ENCODE measurements at regions not wholly inside any gene's neighbourhood (a gene's known extent, or its start where the extent isn't known, plus 50 kb on each side); places are given as distances from the start of the nearest gene placed in this dataset.

DNA sequence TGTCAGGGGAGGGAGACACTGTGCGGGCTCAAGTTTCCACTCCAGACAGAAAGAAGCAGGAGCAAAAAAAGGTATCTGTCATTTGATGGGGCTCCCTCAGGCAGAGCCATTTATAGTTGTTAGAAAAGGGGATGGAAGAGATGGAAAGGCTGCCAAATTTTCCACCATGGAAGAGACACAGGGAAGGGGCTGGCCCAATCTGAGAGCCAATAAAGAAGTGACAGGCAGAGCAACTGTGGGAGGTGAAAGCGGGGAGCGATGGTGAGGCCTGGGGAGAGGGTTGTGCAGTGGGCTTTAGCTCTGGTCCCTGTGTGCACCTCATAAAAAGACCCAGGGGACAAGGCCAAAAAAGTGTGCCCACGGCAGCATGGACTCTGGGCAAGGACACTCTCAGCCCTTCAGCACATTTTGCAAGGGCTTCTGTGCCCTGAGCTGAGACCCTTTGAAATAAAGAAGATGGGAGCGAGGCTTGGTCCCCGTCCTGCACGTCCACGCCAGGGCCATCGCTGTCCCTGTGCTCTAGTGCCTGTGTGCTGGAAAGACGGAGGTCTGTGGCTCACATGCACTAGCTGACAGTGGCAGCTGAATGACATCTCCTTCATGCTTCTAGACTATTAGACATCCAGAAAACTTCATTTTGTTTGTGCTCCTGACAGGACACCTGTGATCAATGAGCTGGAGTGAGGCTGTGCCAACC lies 456.7 kb upstream of the HS6ST1 start:
- H3K27ac ChIP-seq: no peak overlapping the region
- 86% methylated on average over 4 of the region's 10 CpGs for WGBS (ENCODE audit: insufficient coverage, low coverage, low lambda C conversion rate, missing lambda C conversion rate)
- H3K9me3 ChIP-seq: no peaks in the 10 kb centered on the region
- H3K27me3 ChIP-seq: no peaks in the 10 kb centered on the region
- DNase-seq: peak in 1 of 3 donors; percentile 22
- no peak overlapping the region for H3K4me3 ChIP-seq
- no peaks in the 10 kb centered on the region for H3K36me3 ChIP-seq
- intact Hi-C loops (cut with DNase I): no loop called here
- no peak for ATAC-seq
- TF ChIP-seq, protein P1, sequence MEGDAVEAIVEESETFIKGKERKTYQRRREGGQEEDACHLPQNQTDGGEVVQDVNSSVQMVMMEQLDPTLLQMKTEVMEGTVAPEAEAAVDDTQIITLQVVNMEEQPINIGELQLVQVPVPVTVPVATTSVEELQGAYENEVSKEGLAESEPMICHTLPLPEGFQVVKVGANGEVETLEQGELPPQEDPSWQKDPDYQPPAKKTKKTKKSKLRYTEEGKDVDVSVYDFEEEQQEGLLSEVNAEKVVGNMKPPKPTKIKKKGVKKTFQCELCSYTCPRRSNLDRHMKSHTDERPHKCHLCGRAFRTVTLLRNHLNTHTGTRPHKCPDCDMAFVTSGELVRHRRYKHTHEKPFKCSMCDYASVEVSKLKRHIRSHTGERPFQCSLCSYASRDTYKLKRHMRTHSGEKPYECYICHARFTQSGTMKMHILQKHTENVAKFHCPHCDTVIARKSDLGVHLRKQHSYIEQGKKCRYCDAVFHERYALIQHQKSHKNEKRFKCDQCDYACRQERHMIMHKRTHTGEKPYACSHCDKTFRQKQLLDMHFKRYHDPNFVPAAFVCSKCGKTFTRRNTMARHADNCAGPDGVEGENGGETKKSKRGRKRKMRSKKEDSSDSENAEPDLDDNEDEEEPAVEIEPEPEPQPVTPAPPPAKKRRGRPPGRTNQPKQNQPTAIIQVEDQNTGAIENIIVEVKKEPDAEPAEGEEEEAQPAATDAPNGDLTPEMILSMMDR (IDR thresholded peaks at IDR 0.05): no peak
- TF ChIP-seq POLR2A (IDR thresholded peaks at IDR 0.05): no peak
- no peaks in the 10 kb centered on the region for H3K4me1 ChIP-seq

DNA sequence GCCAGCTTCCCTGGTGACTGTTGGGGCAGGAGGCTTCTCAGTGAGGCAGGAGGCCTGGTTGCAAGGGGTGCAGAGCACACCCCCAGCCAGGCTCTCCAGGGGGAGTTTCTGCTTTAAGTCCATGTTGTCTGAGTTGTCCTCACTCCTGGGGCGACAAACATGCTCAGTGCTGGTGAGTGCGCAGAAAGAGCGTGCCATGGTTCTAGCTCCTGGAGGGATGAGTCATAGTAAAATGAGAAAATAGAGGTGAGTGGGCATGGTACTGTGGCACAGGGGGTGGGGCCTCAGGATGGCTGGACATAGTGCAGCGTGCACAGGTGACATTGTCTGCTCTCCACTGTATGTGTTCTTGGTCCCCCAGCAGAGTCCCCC lies 457.2 kb upstream of the HS6ST1 start:
- intact Hi-C loops (cut with DNase I): no loop called here
- H3K27me3 ChIP-seq: no peaks in the 10 kb centered on the region
- no peak overlapping the region for H3K27ac ChIP-seq
- ATAC-seq: no peak
- TF ChIP-seq POLR2A (IDR thresholded peaks at IDR 0.05): no peak
- TF ChIP-seq, protein P1 (IDR thresholded peaks at IDR 0.05): no peak
- H3K4me3 ChIP-seq: no peak overlapping the region
- DNase-seq: peak in 1 of 3 donors; percentile 23
- no peaks in the 10 kb centered on the region for H3K9me3 ChIP-seq
- no CpG with 5 or more reads among the region's 4 CpGs for WGBS (ENCODE audit: insufficient coverage, low coverage, low lambda C conversion rate, missing lambda C conversion rate)
- no peaks in the 10 kb centered on the region for H3K36me3 ChIP-seq
- no peaks in the 10 kb centered on the region for H3K4me1 ChIP-seq

DNA sequence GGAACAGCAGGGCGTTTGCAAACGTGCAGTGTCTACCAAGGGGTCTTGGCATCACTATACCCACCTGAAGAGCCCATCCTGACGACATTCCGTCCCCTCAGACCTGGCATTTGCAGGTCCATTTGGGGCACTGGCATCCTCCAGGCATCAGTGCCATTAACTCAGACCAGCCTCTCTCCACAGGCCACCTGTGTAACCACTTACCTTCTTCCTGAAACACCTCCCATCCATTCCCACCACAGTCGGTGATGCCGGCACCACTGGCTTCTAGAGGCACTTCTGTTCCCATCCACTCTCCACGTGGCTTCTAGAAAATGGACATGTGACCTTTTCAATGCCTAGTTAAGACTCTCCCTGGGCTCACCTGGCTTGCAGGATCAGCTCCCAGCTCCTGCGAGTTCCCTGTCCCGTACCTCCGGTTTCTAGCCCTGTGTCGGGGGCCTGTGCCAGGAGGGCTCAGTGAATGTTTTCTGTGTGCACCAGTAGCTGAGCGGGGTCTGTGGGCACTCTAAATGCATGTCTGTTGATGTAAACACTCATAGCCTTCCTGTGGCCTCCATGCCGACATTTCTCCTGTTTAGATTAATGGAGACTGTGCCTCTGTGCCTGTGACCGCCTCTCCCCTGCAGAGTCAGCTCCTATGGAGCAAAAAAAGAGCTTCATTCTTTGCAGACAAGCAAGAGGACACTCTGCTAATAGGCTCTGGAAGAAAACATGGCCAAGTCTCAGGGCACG lies 458.0 kb upstream of the HS6ST1 start:
- no peaks in the 10 kb centered on the region for H3K27me3 ChIP-seq
- intact Hi-C loops (cut with DNase I): no loop called here
- no peaks in the 10 kb centered on the region for H3K4me1 ChIP-seq
- no peak for ATAC-seq
- DNase-seq: peak in 1 of 3 donors; percentile 30
- no peak overlapping the region for H3K27ac ChIP-seq
- H3K9me3 ChIP-seq: no peaks in the 10 kb centered on the region
- H3K4me3 ChIP-seq: no peak overlapping the region
- no peak for TF ChIP-seq POLR2A (IDR thresholded peaks at IDR 0.05)
- TF ChIP-seq, protein P1 (IDR thresholded peaks at IDR 0.05): no peak
- 52% methylated on average over 7 of the region's 15 CpGs for WGBS (ENCODE audit: insufficient coverage, low coverage, low lambda C conversion rate, missing lambda C conversion rate)
- no peaks in the 10 kb centered on the region for H3K36me3 ChIP-seq

DNA sequence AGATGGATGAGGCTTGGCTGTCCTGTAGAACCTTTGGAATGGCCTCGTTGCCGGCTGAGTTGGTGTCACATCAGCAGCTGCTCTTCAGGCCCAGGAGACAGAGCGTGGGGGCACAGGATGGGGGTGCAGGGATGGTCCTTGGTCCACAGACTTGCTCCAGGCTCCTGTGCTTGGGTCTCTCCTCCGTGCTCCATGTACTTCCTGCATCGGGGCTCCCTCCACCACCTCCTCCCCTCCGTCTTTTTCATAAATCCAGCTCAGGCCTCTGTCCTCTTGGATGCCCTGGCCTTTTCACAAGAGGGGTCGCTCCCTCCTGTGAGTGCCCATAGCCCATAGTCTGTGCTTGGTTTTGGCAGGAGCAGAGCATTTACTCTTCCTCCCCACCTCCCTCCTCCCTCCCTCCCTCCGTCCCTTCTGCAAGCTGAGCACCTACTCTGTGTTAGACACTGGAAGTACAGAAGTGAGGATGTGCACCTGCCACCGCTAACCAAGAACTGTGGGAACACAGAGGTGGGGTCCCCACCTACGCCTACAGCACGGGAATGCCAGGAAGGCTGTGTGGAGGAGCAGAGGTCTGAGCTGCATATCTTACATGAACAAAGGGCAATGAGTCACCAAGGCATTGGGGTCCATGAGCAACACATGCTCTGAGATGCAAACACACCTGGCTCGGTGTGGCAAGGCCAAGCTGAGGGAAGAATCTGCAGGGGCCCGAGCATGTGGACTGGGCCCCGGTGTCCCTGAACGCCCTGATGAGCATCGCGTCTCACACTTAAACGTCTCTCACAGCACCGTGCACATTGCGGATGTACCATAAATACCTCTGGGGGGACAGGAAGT lies 458.7 kb upstream of the HS6ST1 start:
- Histone ChIP-seq H3K27me3 (no peaks in the 10 kb centered on the region), H3K4me1 (no peaks in the 10 kb centered on the region), H3K9me3 (no peaks in the 10 kb centered on the region), H3K36me3 (no peaks in the 10 kb centered on the region), H3K27ac (no peak overlapping the region), H3K4me3 (no peak overlapping the region)
- TF ChIP-seq POLR2A (IDR thresholded peaks at IDR 0.05): no peak
- 59% methylated on average over 3 of the region's 20 CpGs for WGBS (ENCODE audit: insufficient coverage, low coverage, low lambda C conversion rate, missing lambda C conversion rate)
- DNase-seq (peak in 1 of 3 donors; percentile 23), ATAC-seq (no peak)
- intact Hi-C loops (cut with DNase I): no loop called here

All from right lobe of liver (tissue), 6 donors.